Mesothelial cell of epicardium (in vitro differentiated cells): ENCODE measurements at regions not wholly inside any gene's neighbourhood (a gene's known extent, or its start where the extent isn't known, plus 50 kb on each side); places are given as distances from the start of the nearest gene placed in this dataset.
"Not testable (repeated sequence)": the region's sequence is repeated elsewhere in the genome, so short reads cannot be mapped to it uniquely, and the experiment has no call there.

Experiments
- DNase-seq, 2 experiments: peaks; one replicate each; pipeline ENCODE4 v3.0.0; 2021; ENCODE audit warnings: low spot score in 2 of 2; ENCODE audit not compliant: unreplicated experiment in 2 of 2
- H3K27ac Mint-ChIP-seq: 2 replicates; pipeline ENCODE4 v1.8.0; 2021; ENCODE audit warnings: mixed read lengths
- H3K27me3 Mint-ChIP-seq: 2 replicates; pipeline ENCODE4 v1.8.0; 2021; ENCODE audit warnings: low read depth, mixed read lengths
- H3K36me3 Mint-ChIP-seq: 2 replicates; pipeline ENCODE4 v1.8.0; 2021; ENCODE audit warnings: mixed read lengths
- H3K4me1 Mint-ChIP-seq: 2 replicates; pipeline ENCODE4 v1.8.0; 2021; ENCODE audit warnings: mixed read lengths
- H3K4me3 Mint-ChIP-seq: 2 replicates; pipeline ENCODE4 v1.8.0; 2021; ENCODE audit warnings: mild to moderate bottlenecking, moderate library complexity, mixed read lengths
- H3K9me3 Mint-ChIP-seq: 2 replicates; pipeline ENCODE4 v1.8.0; 2021; ENCODE audit warnings: mixed read lengths
- TF ChIP-seq, protein P1 (sequence below): fragments of 200-600 bp; sonication (generic); IDR thresholded peaks from one replicate; pipeline ENCODE4 v1.5.0; 2021; ENCODE audit warnings: antibody characterized with exemption; ENCODE audit not compliant: unreplicated experiment

DNA sequence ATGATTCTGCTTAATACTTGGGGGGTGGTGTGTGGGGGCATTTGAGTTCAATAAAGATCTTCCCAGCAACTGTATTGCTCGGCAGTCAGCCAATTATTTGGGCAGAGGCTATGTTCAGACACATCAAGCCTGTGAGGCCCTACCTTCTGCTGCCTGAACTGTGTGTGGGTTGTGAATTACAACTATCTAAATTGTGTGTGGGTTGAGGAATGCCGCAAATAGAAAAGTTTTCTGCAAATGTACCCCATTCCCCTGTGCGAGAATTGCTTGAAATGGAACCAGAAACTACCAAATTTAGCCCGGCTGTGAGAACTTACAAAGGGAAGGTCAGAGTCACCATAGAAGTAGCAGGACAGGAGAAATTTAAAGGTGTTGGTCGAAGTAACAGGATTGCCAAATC lies 360.0 kb upstream of the PIK3R1 start:
- no peak for DNase-seq
- H3K36me3 Mint-ChIP-seq = no peaks in the 10 kb centered on the region
- no peak overlapping the region for H3K4me3 Mint-ChIP-seq
- H3K4me1 Mint-ChIP-seq = peaks cover 6% of the 10 kb centered on the region
- H3K27me3 Mint-ChIP-seq = no peaks in the 10 kb centered on the region
- TF ChIP-seq, protein P1, sequence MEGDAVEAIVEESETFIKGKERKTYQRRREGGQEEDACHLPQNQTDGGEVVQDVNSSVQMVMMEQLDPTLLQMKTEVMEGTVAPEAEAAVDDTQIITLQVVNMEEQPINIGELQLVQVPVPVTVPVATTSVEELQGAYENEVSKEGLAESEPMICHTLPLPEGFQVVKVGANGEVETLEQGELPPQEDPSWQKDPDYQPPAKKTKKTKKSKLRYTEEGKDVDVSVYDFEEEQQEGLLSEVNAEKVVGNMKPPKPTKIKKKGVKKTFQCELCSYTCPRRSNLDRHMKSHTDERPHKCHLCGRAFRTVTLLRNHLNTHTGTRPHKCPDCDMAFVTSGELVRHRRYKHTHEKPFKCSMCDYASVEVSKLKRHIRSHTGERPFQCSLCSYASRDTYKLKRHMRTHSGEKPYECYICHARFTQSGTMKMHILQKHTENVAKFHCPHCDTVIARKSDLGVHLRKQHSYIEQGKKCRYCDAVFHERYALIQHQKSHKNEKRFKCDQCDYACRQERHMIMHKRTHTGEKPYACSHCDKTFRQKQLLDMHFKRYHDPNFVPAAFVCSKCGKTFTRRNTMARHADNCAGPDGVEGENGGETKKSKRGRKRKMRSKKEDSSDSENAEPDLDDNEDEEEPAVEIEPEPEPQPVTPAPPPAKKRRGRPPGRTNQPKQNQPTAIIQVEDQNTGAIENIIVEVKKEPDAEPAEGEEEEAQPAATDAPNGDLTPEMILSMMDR = no peak
- H3K9me3 Mint-ChIP-seq = peaks cover 7% of the 10 kb centered on the region
- H3K27ac Mint-ChIP-seq = no peak overlapping the region

DNA sequence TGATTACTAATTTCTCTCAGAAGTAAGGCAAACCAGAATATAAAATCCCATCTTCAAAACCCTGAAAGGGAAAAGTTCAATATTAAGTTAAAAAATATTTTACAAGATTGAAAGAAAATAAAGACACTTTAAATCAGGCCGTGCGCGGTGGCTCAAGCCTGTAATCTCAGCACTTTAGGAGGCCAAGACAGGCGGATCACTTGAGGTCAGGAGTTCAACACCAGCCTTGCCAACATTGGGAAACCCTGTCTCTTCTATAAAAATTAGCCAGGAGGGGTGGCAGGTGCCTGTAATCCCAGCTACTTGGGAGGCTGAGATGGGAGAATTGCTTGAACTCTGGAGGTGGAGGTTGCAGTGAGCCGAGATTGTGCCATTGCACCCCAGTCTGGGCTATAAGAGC lies 364.6 kb upstream of the PIK3R1 start:
- not testable (repeated sequence) for H3K27me3 Mint-ChIP-seq, H3K4me3 Mint-ChIP-seq, H3K36me3 Mint-ChIP-seq, DNase-seq, H3K9me3 Mint-ChIP-seq, H3K4me1 Mint-ChIP-seq, H3K27ac Mint-ChIP-seq

DNA sequence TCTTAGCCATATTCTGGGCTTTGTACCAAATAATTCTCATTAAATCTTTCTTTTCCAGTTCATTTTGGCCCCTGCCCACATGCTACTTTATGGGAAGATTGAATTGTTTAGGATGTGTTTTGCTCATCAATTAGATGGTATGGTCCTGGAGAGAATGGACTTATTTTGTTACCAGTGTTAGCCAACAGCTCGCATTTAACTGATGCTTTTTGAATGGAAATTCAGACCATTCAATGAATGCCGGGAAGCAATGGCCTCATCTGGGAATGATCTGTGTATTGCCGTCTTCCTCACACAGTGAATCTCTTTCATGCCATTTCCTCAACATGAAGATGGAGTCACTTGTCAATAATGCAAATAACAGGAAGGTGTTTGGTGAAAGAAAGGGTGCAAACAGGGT lies 370.6 kb upstream of the PIK3R1 start:
- no peak for DNase-seq
- no peak overlapping the region for H3K4me3 Mint-ChIP-seq
- no peaks in the 10 kb centered on the region for H3K4me1 Mint-ChIP-seq
- H3K27ac Mint-ChIP-seq = no peak overlapping the region
- TF ChIP-seq, protein P1 = no peak
- H3K9me3 Mint-ChIP-seq = peaks cover under 1% of the 10 kb centered on the region
- H3K36me3 Mint-ChIP-seq = no peaks in the 10 kb centered on the region
- H3K27me3 Mint-ChIP-seq = no peaks in the 10 kb centered on the region

DNA sequence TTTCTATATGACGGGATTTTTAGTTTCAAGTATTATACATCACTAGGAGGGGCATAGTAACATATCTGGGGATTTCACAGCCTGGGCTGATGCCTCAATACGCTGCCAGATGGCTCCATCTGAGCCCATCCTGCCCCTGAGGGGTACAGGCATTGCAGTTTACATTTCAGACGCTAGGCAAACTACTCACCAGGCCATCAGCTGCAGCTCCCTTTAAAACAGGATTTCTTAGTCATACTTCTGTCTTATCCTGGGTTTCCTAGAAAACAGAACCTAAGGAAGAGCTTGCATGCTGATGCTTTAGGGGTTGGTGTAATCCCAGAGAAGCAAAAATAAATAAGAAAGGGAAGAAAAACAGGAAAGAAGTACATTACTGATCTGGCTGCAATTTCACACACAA lies 372.8 kb upstream of the PIK3R1 start:
- H3K9me3 Mint-ChIP-seq = peaks cover 11% of the 10 kb centered on the region
- no peak overlapping the region for H3K27ac Mint-ChIP-seq
- no peaks in the 10 kb centered on the region for H3K36me3 Mint-ChIP-seq
- DNase-seq = no peak
- no peak overlapping the region for H3K4me3 Mint-ChIP-seq
- TF ChIP-seq, protein P1 = no peak
- no peaks in the 10 kb centered on the region for H3K27me3 Mint-ChIP-seq
- no peaks in the 10 kb centered on the region for H3K4me1 Mint-ChIP-seq

DNA sequence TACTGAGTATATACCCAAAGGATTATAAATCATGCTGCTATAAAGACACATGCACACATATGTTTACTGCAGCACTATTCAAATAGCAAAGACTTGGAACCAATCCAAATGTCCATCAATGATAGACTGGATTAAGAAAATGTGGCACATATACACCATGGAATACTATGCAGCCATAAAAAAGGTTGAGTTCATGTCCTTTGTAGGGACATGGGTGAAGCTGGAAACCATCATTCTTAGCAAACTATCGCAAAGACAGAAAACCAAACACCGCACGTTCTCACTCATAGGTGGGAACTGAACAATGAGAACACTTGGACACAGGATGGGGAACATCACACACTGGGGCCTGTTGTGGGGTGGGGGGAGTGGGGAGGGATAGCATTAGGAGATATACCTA lies 378.3 kb upstream of the PIK3R1 start:
- not testable (repeated sequence) for H3K4me3 Mint-ChIP-seq, DNase-seq, H3K36me3 Mint-ChIP-seq, H3K4me1 Mint-ChIP-seq, H3K27ac Mint-ChIP-seq, H3K27me3 Mint-ChIP-seq
- H3K9me3 Mint-ChIP-seq = peaks cover 20% of the 10 kb centered on the region

DNA sequence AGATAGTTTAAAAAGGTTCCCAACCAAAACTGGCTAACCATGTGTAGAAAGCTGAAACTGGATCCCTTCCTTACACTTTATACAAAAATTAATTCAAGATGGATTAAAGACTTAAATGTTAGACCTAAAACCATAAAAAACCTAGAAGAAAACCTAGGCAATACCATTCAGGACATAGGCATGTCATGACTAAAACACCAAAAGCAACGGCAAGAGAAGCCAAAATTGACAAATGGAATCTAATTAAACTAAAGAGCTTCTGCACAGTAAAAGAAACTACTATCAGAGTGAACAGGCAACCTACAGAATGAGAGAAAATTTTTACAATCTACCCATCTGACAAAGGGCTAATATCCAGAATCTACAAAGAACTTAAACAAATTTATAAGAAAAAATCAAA lies 379.1 kb upstream of the PIK3R1 start:
- not testable (repeated sequence) for H3K36me3 Mint-ChIP-seq, DNase-seq, H3K4me1 Mint-ChIP-seq, H3K27me3 Mint-ChIP-seq, H3K27ac Mint-ChIP-seq, H3K4me3 Mint-ChIP-seq
- peaks cover 20% of the 10 kb centered on the region for H3K9me3 Mint-ChIP-seq

DNA sequence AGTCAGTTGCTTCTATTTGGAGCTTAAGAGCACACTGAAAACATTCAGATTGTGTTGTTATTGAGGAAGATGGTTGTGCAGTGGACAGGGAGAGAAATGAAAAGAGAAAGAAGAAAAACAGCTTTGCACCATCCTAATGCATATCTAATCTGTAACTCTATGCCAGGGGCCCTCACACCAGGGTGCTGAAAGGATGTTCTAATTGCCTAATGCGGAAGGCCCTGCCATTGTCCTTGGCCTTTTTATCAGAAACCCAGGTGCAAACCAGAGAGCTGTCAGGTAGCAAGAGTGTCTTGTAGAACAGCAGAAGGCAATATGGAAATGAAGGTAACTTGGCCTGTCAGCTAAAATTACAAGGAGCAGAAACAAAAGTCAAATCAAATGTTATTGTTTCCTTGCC lies 384.5 kb upstream of the PIK3R1 start:
- peaks cover 4% of the 10 kb centered on the region for H3K9me3 Mint-ChIP-seq
- H3K36me3 Mint-ChIP-seq = no peaks in the 10 kb centered on the region
- no peak overlapping the region for H3K4me3 Mint-ChIP-seq
- DNase-seq = no peak
- peaks cover 3% of the 10 kb centered on the region for H3K27me3 Mint-ChIP-seq
- TF ChIP-seq, protein P1 = no peak
- H3K27ac Mint-ChIP-seq = no peak overlapping the region
- H3K4me1 Mint-ChIP-seq = no peaks in the 10 kb centered on the region
